GM19455 (cell line): ENCODE measurements at regions not wholly inside any gene's neighbourhood (a gene's known extent, or its start where the extent isn't known, plus 50 kb on each side); places are given as distances from the start of the nearest gene placed in this dataset.

Source experiments
- ATAC-seq: cut with Tn5 transposase; IDR thresholded peaks from one replicate; pipeline ENCODE4 v1.9.1; 2021; ENCODE audit not compliant: unreplicated experiment

GRCh38 chr2:60297296-60298005 lies 256.0 kb downstream of the BCL11A start:
- no peak for ATAC-seq

GRCh38 chr2:60296219-60296955 lies 257.1 kb downstream of the BCL11A start:
- no peak for ATAC-seq

GRCh38 chr2:60295636-60295962 lies 257.9 kb downstream of the BCL11A start:
- ATAC-seq = no peak

- ATAC-seq = no peak
Observed at GRCh38 chr2:60294901-60295635, 258.4 kb downstream of the BCL11A start.

GRCh38 chr2:60292242-60292641 lies 261.2 kb downstream of the BCL11A start:
- ATAC-seq = peak; percentile 71

- no peak for ATAC-seq
Observed at GRCh38 chr2:60290509-60290908, 262.9 kb downstream of the BCL11A start.

GRCh38 chr2:60285626-60286316 lies 267.7 kb downstream of the BCL11A start:
- ATAC-seq = no peak

- ATAC-seq = no peak
Observed at GRCh38 chr2:60283626-60284025, 269.8 kb downstream of the BCL11A start.

GRCh38 chr2:60282886-60283285 lies 270.6 kb downstream of the BCL11A start:
- ATAC-seq = no peak

- no peak for ATAC-seq
Observed at GRCh38 chr2:60281730-60282129, 271.7 kb downstream of the BCL11A start.

- no peak for ATAC-seq
Observed at GRCh38 chr2:60280238-60280637, 273.2 kb downstream of the BCL11A start.

- ATAC-seq = no peak
Observed at GRCh38 chr2:60278906-60279305, 274.5 kb downstream of the BCL11A start.

- no peak for ATAC-seq
Observed at GRCh38 chr2:60275958-60276357, 277.5 kb downstream of the BCL11A start.

- ATAC-seq = no peak
Observed at GRCh38 chr2:60273836-60274235, 279.6 kb downstream of the BCL11A start.

- no peak for ATAC-seq
Observed at GRCh38 chr2:60271713-60272112, 281.7 kb downstream of the BCL11A start.

GRCh38 chr2:60271131-60271530 lies 282.3 kb downstream of the BCL11A start:
- ATAC-seq = no peak

- ATAC-seq = no peak
Observed at GRCh38 chr2:60268661-60269060, 284.8 kb downstream of the BCL11A start.

GRCh38 chr2:60268032-60268431 lies 285.4 kb downstream of the BCL11A start:
- ATAC-seq = no peak

- ATAC-seq = no peak
Observed at GRCh38 chr2:60267122-60267521, 286.3 kb downstream of the BCL11A start.

GRCh38 chr2:60262178-60262577 lies 291.3 kb downstream of the BCL11A start:
- no peak for ATAC-seq

- ATAC-seq = no peak
Observed at GRCh38 chr2:60260639-60261296, 292.7 kb downstream of the BCL11A start.
